GM21723 (cell line): ENCODE measurements at regions not wholly inside any gene's neighbourhood (a gene's known extent, or its start where the extent isn't known, plus 50 kb on each side); places are given as distances from the start of the nearest gene placed in this dataset.
"Not testable (repeated sequence)": the region's sequence is repeated elsewhere in the genome, so short reads cannot be mapped to it uniquely, and the experiment has no call there.

Experiments used
- ATAC-seq: cut with Tn5 transposase; IDR thresholded peaks from one replicate; pipeline ENCODE4 v1.9.1; 2021; ENCODE audit warnings: mild to moderate bottlenecking, moderate library complexity; ENCODE audit not compliant: unreplicated experiment

- no peak for ATAC-seq
Measured at GRCh38 chr13:56317841-56318240, 822.9 kb upstream of the PRR20A start.

GRCh38 chr13:56332671-56333070, 808.0 kb upstream of the PRR20A start:
- ATAC-seq, result no peak

- no peak for ATAC-seq
Measured at GRCh38 chr13:56335775-56336174, 804.9 kb upstream of the PRR20A start.

GRCh38 chr13:56338421-56338820, 802.3 kb upstream of the PRR20A start:
- ATAC-seq, result no peak

GRCh38 chr13:56347014-56347413, 793.7 kb upstream of the PRR20A start:
- no peak for ATAC-seq

- ATAC-seq, result no peak
Measured at GRCh38 chr13:56349866-56350265, 790.9 kb upstream of the PRR20A start.

DNA sequence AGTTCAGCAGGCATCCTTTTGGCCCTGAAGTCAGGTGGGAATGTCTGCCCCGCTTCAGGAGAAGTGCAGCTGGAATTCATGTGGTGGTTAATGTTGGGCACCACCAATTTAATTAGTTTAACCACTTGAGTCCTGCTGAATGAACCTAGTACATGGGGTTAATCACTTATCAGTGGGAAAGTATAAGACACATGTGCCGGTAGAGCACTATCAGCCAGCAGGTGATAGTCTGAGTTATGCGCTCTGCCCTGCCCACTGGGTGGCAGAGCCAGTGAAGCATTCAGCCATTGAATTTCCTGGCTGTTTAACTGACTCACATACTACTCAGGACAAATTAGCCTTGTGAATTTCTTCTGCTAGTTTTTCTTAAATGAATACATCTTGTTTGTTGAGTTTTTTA, 789.7 kb upstream of the PRR20A start:
- ATAC-seq, result no peak

DNA sequence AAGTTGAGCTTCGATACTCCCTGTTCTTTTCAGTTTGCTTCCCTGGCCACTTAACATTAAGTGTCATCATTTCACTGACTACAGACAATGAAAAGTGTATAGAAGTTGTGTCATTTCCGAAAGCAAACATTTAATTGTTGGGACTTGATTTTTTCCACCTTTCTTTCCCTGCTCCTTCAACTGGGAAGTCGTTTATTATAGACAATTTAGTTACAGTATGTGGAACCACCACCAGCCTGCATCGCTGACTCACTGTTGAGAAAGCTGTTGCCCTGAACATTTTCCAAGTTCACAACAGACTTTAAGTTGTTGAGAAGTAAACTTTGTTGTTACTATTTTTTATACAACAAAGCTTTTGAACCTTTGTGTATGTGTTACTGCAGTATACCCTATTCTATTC, 788.4 kb upstream of the PRR20A start:
- no peak for ATAC-seq

GRCh38 chr13:56352901-56353300, 787.8 kb upstream of the PRR20A start:
- no peak for ATAC-seq

DNA sequence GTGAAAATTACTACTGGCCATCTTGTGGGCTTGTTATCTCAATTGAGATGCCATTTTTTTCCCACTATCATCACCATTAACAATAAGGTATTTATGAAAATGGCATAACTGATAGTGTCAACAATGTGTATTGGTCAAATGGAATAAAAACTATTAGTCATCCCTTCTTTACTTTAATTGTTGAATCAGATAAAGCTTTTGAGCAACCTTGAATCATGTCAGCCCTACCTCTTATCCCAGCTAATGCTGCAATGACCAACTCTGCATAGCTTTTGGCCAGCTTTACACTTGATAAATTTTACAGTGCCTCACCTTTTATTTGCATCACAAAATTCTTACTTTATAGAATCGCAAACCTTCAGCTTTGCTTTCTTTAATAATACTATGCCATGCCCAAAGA, 784.0 kb upstream of the PRR20A start:
- ATAC-seq, result no peak

GRCh38 chr13:56378566-56378965, 762.2 kb upstream of the PRR20A start:
- no peak for ATAC-seq

GRCh38 chr13:56393549-56393948, 747.2 kb upstream of the PRR20A start:
- no peak for ATAC-seq

DNA sequence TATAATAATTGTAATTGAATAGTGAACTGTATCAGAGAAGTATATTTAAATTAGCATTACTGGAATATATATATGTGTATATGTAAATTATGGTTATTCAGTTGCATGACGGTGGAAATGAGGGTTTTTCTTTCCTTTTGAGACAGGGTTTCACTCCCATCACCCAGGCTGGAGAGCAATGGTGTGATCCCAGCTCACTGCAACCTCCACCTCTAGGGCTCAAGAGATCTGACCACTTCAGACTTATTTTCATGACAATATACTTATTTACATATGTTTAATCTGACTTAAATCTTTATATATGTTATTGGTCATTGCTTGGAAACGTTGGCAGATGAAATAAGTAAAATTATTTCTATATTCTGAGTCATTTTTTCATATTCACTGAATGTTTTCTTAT, 744.4 kb upstream of the PRR20A start:
- ATAC-seq, result no peak

GRCh38 chr13:56400774-56401173, 739.9 kb upstream of the PRR20A start:
- ATAC-seq, result no peak

- no peak for ATAC-seq
Measured at GRCh38 chr13:56412856-56413255, 727.9 kb upstream of the PRR20A start.

DNA sequence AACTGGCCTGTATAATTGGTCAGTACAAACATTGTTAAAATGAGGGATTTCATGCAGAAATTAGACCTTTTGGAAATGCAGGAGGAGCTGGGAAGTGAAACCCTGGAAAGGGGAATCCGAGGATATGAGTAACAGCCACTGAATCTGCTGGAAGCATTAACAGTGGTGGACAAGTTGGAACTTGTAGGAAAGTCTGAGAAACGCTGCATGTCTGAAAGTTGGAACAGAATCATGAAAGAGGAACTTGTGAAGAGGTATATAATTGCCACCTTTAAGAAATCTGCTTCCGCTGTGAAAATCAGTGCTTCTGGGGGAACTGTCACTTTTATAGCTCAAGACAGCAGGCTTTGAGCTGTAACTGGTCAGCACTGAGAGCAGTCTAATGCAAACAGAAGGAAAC, 716.5 kb upstream of the PRR20A start:
- no peak for ATAC-seq

DNA sequence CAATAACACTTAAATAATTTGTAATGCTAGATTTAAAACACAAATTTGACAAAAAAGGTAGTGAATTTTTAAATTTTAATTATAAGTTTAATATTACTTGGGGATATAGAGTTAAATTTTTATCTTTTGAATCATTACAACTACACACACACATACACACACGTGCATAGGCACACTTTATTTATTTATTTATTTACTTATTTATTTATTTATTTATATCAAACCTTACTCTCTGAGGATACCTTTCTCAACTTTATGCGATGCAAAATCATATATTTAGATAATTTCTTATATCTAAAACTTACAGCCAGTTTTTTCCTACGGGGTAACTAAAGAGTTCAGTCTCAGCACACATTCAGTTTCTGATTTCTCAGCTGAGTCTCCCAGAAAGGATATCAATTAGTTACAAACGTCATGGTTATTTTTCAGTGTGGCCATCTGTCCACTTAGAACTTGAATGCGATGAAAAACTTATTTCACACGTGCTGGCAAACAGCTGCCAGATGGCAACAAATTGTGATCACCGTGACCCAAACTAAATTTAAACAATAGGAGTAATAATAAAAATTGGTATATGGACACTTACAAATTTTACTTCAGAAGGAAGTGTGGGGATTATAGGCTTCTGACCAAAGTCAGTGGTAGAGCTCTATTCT, 683.1 kb upstream of the PRR20A start:
- no peak for ATAC-seq

DNA sequence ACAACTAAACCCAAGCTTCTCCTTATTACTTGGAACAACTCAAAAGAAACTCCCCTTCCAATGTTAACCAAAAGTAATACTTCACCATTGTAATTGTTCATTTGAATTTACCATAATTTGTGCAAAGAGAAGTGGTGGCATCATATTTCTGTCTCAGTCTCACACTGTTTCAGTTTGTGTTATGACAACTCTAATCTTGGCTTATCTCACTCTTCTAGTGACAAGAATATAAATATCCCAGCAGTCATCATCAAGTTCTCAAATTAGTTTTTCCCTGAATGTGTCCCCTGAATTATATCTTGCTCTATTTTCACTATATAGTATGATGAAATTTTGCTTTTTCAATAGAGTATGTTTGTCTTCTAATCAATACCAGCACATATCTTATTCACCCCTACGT, 681.4 kb upstream of the PRR20A start:
- no peak for ATAC-seq

- ATAC-seq, result no peak
Measured at GRCh38 chr13:56501750-56502149, 639.0 kb upstream of the PRR20A start.

DNA sequence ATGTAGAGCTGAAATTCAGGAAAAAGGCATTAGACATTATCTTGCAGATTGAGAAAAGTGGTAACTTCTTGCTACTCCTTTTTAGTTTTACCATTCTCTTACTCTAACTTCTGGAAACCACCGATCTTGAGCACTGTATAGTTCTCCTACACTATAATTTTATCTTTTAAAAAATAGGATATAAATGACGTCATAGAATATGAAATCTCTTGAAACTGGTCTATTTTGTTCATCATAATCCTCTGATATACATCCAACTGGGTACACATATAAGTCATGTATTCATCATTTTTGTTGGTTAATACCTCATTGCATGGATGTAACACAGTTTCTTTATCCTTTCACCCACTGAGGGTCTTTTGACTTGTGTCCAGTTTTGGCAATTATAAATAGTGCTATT, 629.9 kb upstream of the PRR20A start:
- no peak for ATAC-seq

- not testable (repeated sequence) for ATAC-seq
Measured at GRCh38 chr13:56512336-56512735, 628.4 kb upstream of the PRR20A start.

GRCh38 chr13:56515441-56515840, 625.3 kb upstream of the PRR20A start:
- no peak for ATAC-seq

- no peak for ATAC-seq
Measured at GRCh38 chr13:56528040-56528790, 612.5 kb upstream of the PRR20A start.
